GM12878 (cell line): ENCODE measurements at regions not wholly inside any gene's neighbourhood (a gene's known extent, or its start where the extent isn't known, plus 50 kb on each side); places are given as distances from the start of the nearest gene placed in this dataset.

Experiments
- ATAC-seq: fragments of 200-7000 bp; cut with Tn5 transposase; 3 replicates; pipeline ENCODE4 v1.9.1; 2020; ENCODE audit warnings: mild to moderate bottlenecking, moderate library complexity
- BruUV-seq: library from RNA; stranded (reverse); fragments of 400-500 nt; replicated peaks from 2 replicates; lab custom pipeline; 2021; lab: Mats Ljungman, UMichigan
- CTCF ChIA-PET: fragments of 300-600 bp; sonication (Branson Sonifier 250); formaldehyde crosslinking; extraction: SDS; loops from one replicate; lab custom pipeline; 2021; ENCODE audit warnings: inconsistent platforms; lab: Yijun Ruan, JAX
- POLR2A ChIA-PET: fragments of 350-600 bp; formaldehyde crosslinking; extraction: SDS; loops from one replicate; lab custom pipeline; 2021; ENCODE audit warnings: inconsistent platforms; lab: Charles Lee
- RAD21 ChIA-PET: fragments of 300-600 bp; sonication (Branson Sonifier 250); formaldehyde crosslinking; loops from one replicate; lab custom pipeline; 2023; ENCODE audit warnings: antibody characterized with exemption; ENCODE audit not compliant: unreplicated experiment; lab: Charles Lee
- SMC1A ChIA-PET: fragments of 300-600 bp; sonication (Branson Sonifier 250); formaldehyde crosslinking; loops from one replicate; lab custom pipeline; 2023; ENCODE audit not compliant: unreplicated experiment, uncharacterized antibody; lab: Charles Lee
- DNase-seq: peaks from one replicate; pipeline ENCODE4 v3.0.0-alpha.2; 2011; ENCODE audit warnings: low read depth, low spot score
- FAIRE-seq: peaks from 3 replicates; lab custom pipeline; 2011; peaks lifted over from hg19 to GRCh38; lab: Jason Lieb, UNC
- H2AFZ ChIP-seq: 2 replicates; pipeline ENCODE4 v1.6.0; 2011; ENCODE audit warnings: low read depth, low read length, control low read depth; ENCODE audit not compliant: control insufficient read depth
- H3K27ac ChIP-seq: 2 replicates; pipeline ENCODE4 v1.5.1; 2011; ENCODE audit warnings: control low read depth; ENCODE audit not compliant: control insufficient read depth, insufficient read depth
- H3K27me3 ChIP-seq, 2 experiments: replicated peaks in 1 of 2; 2 replicates each; pipeline versions ENCODE4 v1.6.0 to v1.6.1; 2011; ENCODE audit warnings: low read length in 1 of 2; ENCODE audit not compliant: control insufficient read depth in 2 of 2, insufficient read depth in 2 of 2
- H3K36me3 ChIP-seq, 2 experiments: 2 replicates each; pipeline ENCODE4 v1.5.1; 2011; ENCODE audit warnings: low read length in 1 of 2; ENCODE audit not compliant: control insufficient read depth in 2 of 2, insufficient read depth in 2 of 2
- H3K4me1 ChIP-seq: 2 replicates; pipeline ENCODE4 v1.6.1; 2011; ENCODE audit warnings: mild to moderate bottlenecking, low read length, moderate library complexity, mixed read lengths; ENCODE audit not compliant: control insufficient read depth, insufficient read depth
- H3K4me2 ChIP-seq: 2 replicates; pipeline ENCODE4 v1.6.0; 2011; ENCODE audit warnings: control low read depth; ENCODE audit not compliant: control insufficient read depth, insufficient read depth
- H3K4me3 ChIP-seq: fragments of 200-600 bp; sonication (generic); 2 replicates; pipeline ENCODE4 v1.5.1; 2016
- H3K79me2 ChIP-seq: 2 replicates; pipeline ENCODE4 v1.6.0; 2011; ENCODE audit warnings: low read length; ENCODE audit not compliant: control insufficient read depth, insufficient read depth
- H3K9ac ChIP-seq: 2 replicates; pipeline ENCODE4 v1.8.0; 2011; ENCODE audit warnings: low read length, control low read depth, mixed read lengths; ENCODE audit not compliant: control insufficient read depth, insufficient read depth
- H3K9me3 ChIP-seq: replicated peaks from 3 replicates; pipeline ENCODE4 v1.5.1; 2011; ENCODE audit warnings: mild to moderate bottlenecking, low read length; ENCODE audit not compliant: control insufficient read depth, insufficient read depth
- H4K20me1 ChIP-seq: 2 replicates; pipeline ENCODE4 v1.6.0; 2011; ENCODE audit not compliant: control insufficient read depth, insufficient read depth
- ATF2 ChIP-seq: IDR thresholded peaks from 2 replicates; pipeline ENCODE4 v1.6.1; 2012; ENCODE audit warnings: low read length, inconsistent platforms
- CHD1 ChIP-seq: IDR thresholded peaks from 2 replicates; pipeline ENCODE4 v1.6.1; 2012; ENCODE audit warnings: low read depth, low read length, improper control_type of control experiment
- CHD2 ChIP-seq: IDR thresholded peaks from 2 replicates; pipeline ENCODE4 v1.6.1; 2011; ENCODE audit warnings: low read depth, low read length, improper control_type of control experiment, borderline replicate concordance
- ESRRA ChIP-seq: IDR thresholded peaks from 2 replicates; pipeline ENCODE4 v1.6.1; 2012; ENCODE audit warnings: mild to moderate bottlenecking, low read length, improper control_type of control experiment
- NFYB ChIP-seq: IDR thresholded peaks from 2 replicates; pipeline ENCODE4 v1.6.1; 2011; ENCODE audit warnings: low read depth, mild to moderate bottlenecking, low read length, improper control_type of control experiment, moderate library complexity; ENCODE audit not compliant: insufficient read depth
- SPI1 ChIP-seq: IDR thresholded peaks from 2 replicates; pipeline ENCODE4 v1.6.1; 2011; ENCODE audit warnings: low read depth, mild to moderate bottlenecking, low read length, moderate library complexity, borderline replicate concordance; ENCODE audit not compliant: insufficient read depth
- WGBS: methylation state at CpG from one replicate; pipeline ENCODE4 v1.1.6; 2016; ENCODE audit warnings: low lambda C conversion rate; ENCODE audit not compliant: insufficient replicate concordance, insufficient coverage; ENCODE audit errors: missing lambda C conversion rate; 5-methylcytosine and 5-hydroxymethylcytosine counted together
- in situ Hi-C: fragments of 300-500 bp; cut with MboI; formaldehyde crosslinking; loops from 9 replicates; pipeline ENCODE4 v1.14.3; 2018; ENCODE audit warnings: mixed read lengths
- intact Hi-C: fragments of 100-400 bp; cut with micrococcal nuclease; formaldehyde crosslinking; loops from one replicate; pipeline ENCODE4 v1.14.2; 2022; ENCODE audit not compliant: unreplicated experiment

DNA sequence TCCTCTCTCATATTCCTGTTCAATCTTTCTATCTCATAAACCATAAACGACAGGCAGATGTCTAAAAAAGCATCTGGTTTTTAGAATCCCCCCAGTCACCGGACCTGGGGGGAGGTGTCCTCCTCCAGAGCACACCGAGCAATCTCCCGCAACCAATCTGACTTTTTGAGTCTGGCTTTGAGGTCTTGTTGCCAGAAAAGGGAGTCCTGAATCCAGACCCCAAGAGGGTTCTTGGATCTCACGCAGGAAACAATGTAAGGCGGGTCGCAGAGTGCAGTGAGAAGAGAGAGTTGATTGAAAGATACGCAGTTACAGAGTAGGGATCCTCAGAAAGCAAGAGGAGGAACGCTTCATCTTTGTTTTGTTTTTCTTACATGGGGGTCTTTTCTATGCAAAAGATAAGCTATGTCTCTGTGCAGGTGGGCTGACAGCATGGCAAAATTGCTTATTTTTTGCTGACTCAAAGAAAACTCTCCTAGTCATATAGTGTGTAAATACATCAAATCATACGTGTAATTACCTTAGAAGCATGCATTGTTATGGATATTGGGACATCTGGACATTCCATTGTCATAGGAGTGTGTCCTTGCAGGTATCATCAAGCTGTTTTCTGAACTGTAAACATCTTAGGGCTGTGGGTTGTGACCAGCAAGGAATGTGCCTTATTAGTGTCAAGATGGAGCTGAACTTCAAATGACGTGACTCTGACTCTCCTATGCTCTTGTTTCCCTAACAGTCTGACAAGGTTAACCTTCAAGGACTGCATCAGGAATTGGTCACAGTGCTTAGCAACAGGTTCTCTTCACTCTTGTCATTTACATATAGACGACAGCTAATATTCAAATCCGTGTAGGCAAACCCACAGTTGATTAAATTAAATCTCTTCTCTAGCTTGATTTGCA is 159.3 kb upstream of the DAPK1 start:
- no peak overlapping the region for H3K9ac ChIP-seq
- BruUV-seq = no TSS peak
- ChIA-PET SMC1A (interaction anchor here (0.6 to 2.5 kb wide), 20 partner anchors 11 to 474 kb away, joined by 3 to 26 read pairs (median 3); partner anchors contain the start of gene DAPK1), RAD21 (interaction anchor here (0.9 to 2.0 kb wide), 8 partner anchors 10 to 328 kb away, joined by 3 to 14 read pairs (median 4); partner anchors contain the start of gene DAPK1), POLR2A (no interaction called here), CTCF (interaction anchor here (0.6 to 4.8 kb wide), 23 partner anchors 9 to 924 kb away, joined by 3 to 59 read pairs (median 4); partner anchors contain the start of gene DAPK1)
- no peaks in the 10 kb centered on the region for H4K20me1 ChIP-seq
- ATAC-seq (no peak), DNase-seq (no peak), FAIRE-seq (no peak)
- no peak overlapping the region for H3K4me2 ChIP-seq
- no peak for TF ChIP-seq CHD1
- no peak for TF ChIP-seq ATF2
- TF ChIP-seq CHD2 = no peak
- TF ChIP-seq NFYB = no peak
- TF ChIP-seq ESRRA = no peak
- no peak for TF ChIP-seq SPI1
- no peak overlapping the region for H3K4me3 ChIP-seq
- no peaks in the 10 kb centered on the region for H3K27me3 ChIP-seq
- no peaks in the 10 kb centered on the region for H3K79me2 ChIP-seq
- H3K9me3 ChIP-seq = no peaks in the 10 kb centered on the region
- intact Hi-C loops = no loop called here
- peaks cover 4% of the 10 kb centered on the region; the same call in 1 of the 2 replicates for H3K4me1 ChIP-seq
- no peak overlapping the region for H3K27ac ChIP-seq
- in situ Hi-C loops = no loop called here
- 47% methylated on average over 13 of the region's 13 CpGs for WGBS
- H2AFZ ChIP-seq = no peak overlapping the region
- no peaks in the 10 kb centered on the region for H3K36me3 ChIP-seq
